ENCODE measurements at regions not wholly inside any gene's neighbourhood (a gene's known extent, or its start where the extent isn't known, plus 50 kb on each side); places are given as distances from the start of the nearest gene placed in this dataset.

- DNase-seq (ENCODE audit: low spot score) = no peak
Observed at GRCh38 chr1:239436286-239436685, 49.9 kb downstream of the CHRM3 start.

GRCh38 chr1:239437822-239438221 lies 51.5 kb downstream of the CHRM3 start:
- DNase-seq (ENCODE audit: low spot score) = no peak

- no peak for DNase-seq (ENCODE audit: low spot score)
Observed at GRCh38 chr1:239438891-239439290, 52.5 kb downstream of the CHRM3 start.

GRCh38 chr1:239443361-239443760 lies 57.0 kb downstream of the CHRM3 start:
- no peak for DNase-seq (ENCODE audit: low spot score)

GRCh38 chr1:239446611-239447010 lies 60.2 kb downstream of the CHRM3 start:
- no peak for DNase-seq (ENCODE audit: low spot score)

GRCh38 chr1:239448911-239449310 lies 62.5 kb downstream of the CHRM3 start:
- no peak for DNase-seq (ENCODE audit: low spot score)

- DNase-seq (ENCODE audit: low spot score) = no peak
Observed at GRCh38 chr1:239455743-239456142, 69.4 kb downstream of the CHRM3 start.

- no peak for DNase-seq (ENCODE audit: low spot score)
Observed at GRCh38 chr1:239456788-239457187, 70.4 kb downstream of the CHRM3 start.

GRCh38 chr1:239457491-239458143 lies 71.2 kb downstream of the CHRM3 start:
- DNase-seq (ENCODE audit: low spot score) = no peak

GRCh38 chr1:239458144-239458500 lies 71.8 kb downstream of the CHRM3 start:
- no peak for DNase-seq (ENCODE audit: low spot score)

- no peak for DNase-seq (ENCODE audit: low spot score)
Observed at GRCh38 chr1:239467730-239468129, 81.4 kb downstream of the CHRM3 start.

- no peak for DNase-seq (ENCODE audit: low spot score)
Observed at GRCh38 chr1:239478069-239478468, 91.7 kb downstream of the CHRM3 start.

GRCh38 chr1:239483391-239483790 lies 97.0 kb downstream of the CHRM3 start:
- no peak for DNase-seq (ENCODE audit: low spot score)

GRCh38 chr1:239493811-239494414 lies 107.5 kb downstream of the CHRM3 start:
- no peak for DNase-seq (ENCODE audit: low spot score)

GRCh38 chr1:239505094-239505493 lies 118.7 kb downstream of the CHRM3 start:
- no peak for DNase-seq (ENCODE audit: low spot score)

- no peak for DNase-seq (ENCODE audit: low spot score)
Observed at GRCh38 chr1:239507826-239508225, 121.5 kb downstream of the CHRM3 start.

GRCh38 chr1:239511875-239512274 lies 125.5 kb downstream of the CHRM3 start:
- DNase-seq (ENCODE audit: low spot score) = no peak

- no peak for DNase-seq (ENCODE audit: low spot score)
Observed at GRCh38 chr1:239516579-239516978, 130.2 kb downstream of the CHRM3 start.

GRCh38 chr1:239526391-239526790 lies 140.0 kb downstream of the CHRM3 start:
- no peak for DNase-seq (ENCODE audit: low spot score)

- DNase-seq (ENCODE audit: low spot score) = no peak
Observed at GRCh38 chr1:239527051-239527693, 140.8 kb downstream of the CHRM3 start.

GRCh38 chr1:239536165-239536849 lies 149.9 kb downstream of the CHRM3 start:
- DNase-seq (ENCODE audit: low spot score) = no peak

GRCh38 chr1:239537795-239538194 lies 151.4 kb downstream of the CHRM3 start:
- DNase-seq (ENCODE audit: low spot score) = no peak

All from H4 (cell line).